Stimulated activated CD4-positive, alpha-beta T cell treated with anti-CD3 and anti-CD28 coated beads, TNF-alpha, amount 100 ng/mL, for 48 hours (primary cell): ENCODE measurements at regions not wholly inside any gene's neighbourhood (a gene's known extent, or its start where the extent isn't known, plus 50 kb on each side); places are given as distances from the start of the nearest gene placed in this dataset.
"Not testable (repeated sequence)": the region's sequence is repeated elsewhere in the genome, so short reads cannot be mapped to it uniquely, and the experiment has no call there.

ENCODE experiments used
- DNase-seq, 3 donors: peaks; one replicate each; pipeline ENCODE4 v3.0.0-alpha.2; 2020; ENCODE audit warnings: low read depth in 3 of 3

DNA sequence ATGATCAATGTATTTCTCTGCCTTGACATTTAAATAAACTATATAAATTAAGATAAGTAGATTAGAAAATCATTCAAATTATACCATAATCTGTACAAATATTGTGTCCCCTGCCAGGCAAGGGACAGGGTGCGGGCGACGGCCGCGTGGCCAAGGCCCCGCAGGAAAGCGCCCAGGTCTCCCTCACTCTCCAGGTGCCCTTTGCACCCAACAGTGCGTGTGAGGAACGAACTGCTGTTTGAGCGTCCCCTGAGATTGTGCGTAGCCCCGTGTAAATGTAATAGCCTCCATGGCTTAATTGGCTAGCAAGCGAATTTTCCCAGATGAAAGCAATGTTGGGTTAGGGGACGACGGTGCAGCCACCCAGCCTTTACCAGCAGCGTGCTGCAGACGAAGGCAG, 161.4 kb downstream of the SYT15 start:
- not testable (repeated sequence) for DNase-seq

DNA sequence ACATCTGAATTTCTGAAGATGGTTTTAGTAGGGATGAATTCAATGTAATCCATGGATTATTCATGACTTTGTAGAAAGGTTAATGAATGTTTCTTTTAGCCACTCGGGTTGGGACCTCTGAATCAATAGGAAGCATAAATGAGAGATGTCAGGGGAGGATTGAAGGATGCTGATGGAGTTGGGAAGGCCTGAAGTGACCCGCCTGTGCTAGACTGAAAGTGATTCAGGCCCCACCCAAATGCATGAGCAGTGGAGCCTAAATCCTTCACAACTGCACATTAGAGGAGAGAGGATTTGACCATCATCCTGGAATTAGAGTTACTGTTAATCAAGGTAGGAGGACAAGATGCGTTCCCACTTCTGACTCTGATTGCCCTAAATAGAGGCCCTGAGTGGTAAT, 162.2 kb upstream of the PTPN20 start:
- not testable (repeated sequence) for DNase-seq

DNA sequence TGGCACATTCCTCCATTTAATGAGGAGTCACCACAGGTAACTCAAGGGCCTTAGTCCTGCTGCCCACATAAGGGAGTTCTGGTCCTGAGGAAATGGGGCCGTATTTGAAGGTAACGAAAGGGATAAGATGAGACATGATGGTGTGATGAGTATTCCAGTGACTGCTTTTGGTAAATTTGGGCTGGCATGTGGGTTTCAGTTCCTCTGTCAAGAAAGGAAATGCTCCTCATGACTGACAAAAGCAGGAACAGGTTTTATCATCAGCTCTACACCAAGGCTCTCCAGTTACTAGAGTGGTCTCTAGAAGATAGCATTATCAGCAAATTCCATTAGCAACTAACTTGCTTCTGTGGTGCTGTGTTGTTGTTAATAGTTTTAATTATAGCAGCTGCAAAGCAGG, 161.8 kb upstream of the PTPN20 start:
- not testable (repeated sequence) for DNase-seq

DNA sequence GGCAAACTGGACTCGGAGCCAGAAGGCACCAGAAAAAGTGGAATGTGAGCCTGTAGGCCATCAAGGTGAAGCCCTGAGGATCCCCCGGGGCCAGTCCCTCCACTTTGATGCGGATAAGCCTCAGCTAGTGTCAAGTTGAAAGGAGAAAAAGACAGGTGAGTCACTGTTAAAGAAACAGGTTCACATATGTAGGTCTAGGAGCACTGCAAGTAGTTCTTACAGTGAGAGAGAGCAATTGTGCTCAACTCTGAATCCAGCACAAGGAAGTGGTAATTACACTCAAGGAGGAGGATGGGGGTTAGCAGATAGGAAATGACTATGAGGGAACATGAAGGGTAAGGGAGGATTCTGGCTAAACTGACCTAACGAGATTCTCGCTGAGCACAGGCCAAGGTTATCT, 157.5 kb upstream of the PTPN20 start:
- not testable (repeated sequence) for DNase-seq

DNA sequence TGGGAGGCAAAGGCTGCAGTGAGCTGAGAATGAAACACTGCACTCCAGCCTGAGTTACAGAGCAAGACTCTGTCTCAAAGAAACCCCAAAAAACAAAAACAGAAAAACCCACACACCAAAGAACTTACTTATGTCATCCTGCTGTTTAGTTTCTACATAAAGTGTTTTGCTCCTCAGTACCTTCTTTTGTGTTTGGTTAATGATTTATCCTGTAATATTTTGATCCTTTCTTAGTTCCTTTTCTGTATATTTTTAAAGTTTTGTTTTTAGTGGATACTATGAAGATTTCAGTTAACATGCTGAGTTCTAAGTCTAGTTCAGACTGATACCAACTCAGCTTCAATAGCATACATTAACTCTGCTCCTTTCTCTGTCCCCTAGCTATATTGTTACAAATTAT, 149.8 kb upstream of the PTPN20 start:
- DNase-seq: not testable (repeated sequence)

DNA sequence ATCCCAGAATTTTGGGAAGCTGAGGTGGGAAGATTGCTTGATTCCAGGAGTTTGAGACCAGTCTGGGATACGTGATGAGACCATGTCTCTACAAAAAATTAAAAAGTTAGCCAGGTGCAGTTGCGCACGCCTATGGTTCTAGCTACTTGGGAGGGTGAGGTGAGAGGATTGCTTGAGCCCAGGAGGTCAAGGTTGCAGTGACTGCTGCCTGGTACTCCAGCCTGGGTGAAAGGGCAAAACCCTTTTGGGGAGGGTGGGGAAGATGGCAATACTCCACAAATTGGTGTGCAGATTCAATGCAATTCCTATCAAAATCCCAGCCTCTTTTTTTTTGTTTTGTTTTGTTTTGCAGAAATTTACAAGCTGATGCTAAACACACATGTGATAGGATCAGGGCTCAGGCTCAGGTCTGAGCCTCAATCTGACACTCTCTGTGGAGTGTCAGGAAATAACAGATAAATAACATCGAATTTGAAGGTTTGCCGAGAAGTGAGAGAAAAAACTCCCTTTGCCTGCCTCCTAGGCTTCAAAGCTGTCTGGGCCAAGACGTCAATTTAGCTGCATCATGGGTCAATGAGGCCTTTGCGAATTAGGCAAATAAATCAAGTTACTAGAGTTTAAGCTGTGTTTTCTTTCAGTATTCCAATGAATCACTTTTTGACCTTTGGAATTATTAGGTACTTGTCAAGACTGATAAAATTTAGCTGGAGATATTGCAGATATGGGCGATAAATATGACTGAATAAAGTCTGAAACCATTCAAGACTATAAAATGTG, 142.5 kb upstream of the PTPN20 start:
- not testable (repeated sequence) for DNase-seq

DNA sequence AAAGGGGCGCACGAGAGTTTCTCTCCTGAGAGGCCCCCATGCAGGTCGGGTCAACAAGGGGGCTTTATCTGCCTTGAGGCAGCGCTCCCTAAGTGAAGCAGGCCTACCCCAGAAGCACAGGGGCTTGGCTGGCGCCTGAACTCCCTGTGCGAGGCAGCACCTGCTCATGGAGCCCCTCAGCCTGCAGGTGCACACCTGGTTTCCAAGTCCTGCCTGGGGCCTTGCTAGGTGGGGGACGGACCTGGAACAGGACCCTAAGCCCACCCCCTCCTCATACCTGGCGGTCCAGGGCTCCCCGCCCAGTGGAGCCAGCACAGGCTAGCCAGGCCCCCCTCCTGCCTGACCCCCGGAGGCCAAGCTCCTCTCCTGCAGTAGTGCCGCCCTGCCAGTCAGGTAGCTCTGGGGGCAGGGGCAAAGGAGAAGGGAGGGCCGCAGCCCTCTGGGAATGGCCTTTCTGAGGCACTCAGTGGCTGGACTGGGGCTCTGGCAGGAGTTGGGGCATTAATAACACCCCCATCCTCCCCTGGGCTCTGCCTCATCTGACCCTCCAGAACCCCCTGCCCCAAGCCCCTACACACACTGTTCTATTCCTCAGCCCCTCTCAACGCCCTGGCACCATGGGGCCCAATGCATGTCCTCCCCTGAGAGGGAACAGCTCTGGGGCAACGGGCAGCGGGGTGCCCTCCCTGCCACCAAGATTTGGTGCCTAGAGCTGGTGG, 137.9 kb upstream of the PTPN20 start:
- not testable (repeated sequence) for DNase-seq

DNA sequence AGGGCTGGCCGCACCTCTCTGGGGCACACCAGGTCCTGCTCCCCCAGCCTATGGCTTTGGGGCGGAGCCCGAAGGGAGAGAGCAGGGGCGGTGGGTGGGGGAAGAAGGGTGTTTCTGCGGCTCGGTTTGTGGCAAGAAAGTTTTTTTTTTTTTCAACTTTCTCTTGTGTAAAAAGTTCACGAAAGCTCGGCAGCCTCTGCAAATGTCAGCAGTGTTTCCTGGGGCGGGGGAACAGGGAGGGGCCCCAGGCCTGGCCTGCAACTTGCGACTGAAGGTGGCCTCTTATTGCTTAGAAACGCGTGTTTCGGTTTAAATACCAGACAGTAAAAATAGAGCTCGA, 137.4 kb upstream of the PTPN20 start:
- not testable (repeated sequence) for DNase-seq

DNA sequence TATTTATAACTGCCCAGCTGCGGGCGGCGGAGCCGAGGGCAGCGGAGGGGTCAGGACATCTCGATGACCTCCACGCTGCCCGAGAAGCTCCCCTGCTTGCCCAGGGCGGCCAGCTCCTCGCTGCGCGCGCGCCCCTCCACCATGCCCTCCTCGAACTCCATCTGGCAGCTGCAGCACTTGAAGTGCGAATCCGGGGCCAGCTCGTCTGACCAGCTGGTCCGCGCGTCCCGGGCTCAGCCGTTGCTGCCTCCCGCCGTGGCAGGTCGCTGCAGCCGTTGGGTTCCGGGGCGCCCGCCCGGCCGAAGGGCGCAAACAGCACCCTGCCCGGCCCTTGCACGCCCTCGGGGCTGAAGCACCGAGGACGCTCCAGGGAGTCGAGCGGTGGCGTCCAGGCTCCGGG, 136.9 kb upstream of the PTPN20 start:
- not testable (repeated sequence) for DNase-seq

DNA sequence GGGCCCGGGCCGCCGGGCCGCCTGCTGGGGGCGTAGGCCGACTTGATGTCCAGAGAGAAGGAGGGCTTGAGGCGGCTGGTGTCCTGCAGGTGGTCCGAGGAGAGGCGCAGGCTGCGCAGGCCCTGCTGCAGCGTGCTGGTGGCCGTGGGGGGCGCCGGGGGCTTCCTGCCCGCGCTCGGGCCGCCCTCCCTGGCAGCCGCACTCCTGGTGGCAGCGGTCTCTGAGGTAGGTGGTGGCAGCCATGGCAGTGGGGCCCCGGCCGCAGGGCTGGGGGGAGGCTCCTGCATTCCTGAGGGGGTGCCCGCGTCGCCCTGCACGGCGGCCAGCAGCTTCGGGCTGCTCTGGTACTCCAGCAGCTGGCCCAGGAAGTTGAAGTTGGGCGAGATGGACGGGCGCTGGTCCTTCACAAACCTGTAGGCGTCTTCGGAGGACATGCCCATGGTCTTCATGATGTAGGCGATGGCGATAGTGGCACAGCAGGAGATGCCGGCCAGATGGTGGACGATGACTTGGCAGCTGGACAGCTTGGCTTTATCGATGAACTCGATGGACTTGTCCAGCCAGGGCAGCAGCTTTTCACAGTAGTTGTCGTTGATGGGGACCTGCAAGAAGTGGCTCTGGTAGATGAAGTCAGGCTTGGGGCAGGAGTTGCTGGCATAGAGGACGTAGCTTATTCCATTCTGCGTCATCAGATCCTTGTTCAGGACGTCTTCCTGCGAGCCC, 136.1 kb upstream of the PTPN20 start:
- DNase-seq: not testable (repeated sequence)

DNA sequence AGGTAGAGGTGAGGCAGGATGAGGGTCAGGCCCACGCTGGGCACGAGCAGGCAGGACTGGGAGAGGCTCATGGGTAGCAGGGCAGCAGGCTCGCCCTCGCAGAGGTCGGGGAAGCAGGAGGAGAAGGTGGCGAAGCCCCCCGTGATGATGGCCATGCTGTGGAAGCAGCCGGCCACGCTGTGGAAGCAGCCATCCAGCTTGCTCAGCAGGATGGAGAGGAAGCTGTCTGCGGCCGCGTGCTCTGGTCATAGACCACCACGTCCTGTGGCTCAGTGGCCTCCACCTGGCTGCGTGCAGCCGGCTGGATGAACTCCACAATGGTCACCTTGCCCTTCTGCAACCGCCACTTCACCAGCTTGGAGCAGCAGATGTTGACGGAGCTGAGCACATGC, 135.6 kb upstream of the PTPN20 start:
- not testable (repeated sequence) for DNase-seq

DNA sequence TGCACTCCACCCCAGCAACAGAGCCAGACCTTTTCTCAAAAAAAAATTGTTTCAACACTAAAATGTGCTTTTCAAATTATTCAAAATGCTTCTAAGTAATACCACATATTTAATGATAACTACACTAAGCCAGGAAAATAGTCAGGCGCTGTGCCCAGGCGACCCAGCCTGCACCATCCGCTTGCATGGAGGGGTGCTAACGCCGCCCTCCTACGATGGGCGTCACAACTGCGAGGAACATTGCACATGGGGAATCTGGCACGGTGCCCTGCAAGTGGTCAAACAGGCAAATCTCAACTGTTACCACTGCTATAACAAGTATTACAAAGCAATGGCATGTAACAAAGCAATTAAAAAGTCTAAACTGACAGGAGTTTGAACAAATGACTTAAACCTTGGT, 131.7 kb upstream of the PTPN20 start:
- not testable (repeated sequence) for DNase-seq

DNA sequence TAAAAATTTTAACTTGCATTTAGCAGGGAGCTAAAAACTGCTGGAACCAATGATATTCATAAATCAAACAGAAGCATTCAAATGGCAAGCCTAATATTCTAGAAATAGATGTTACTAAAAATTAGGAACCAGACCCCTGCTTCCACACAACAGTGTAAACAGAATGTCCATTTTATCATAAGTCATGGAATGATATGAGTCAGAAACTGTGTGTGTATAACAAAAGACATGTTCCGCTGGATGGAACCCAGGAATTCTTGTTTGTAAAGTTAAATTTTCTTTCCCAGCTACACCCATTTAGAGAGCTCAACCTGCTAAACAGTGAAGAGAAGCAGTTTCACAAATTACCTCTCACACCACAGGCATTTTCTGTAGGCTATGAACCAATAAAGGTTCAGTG, 131.1 kb upstream of the PTPN20 start:
- not testable (repeated sequence) for DNase-seq

DNA sequence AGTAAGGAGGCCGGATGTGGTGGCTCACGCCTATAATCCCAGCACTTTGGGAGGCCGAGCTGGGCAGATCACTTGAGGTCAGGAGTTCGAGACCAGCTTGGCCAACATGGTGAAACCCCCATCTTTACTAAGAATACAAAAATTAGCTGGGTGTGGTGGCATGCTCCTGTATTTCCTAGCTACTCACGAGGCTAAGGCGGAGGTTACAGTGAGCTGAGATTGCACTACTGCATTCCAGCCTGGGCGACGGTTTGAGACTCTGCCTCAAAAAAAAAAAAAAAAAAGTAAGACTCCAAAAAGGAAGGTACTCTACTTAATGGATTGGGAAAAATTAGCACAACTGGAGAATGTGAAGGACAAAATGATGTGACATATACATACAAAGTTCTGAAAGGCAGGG, 130.2 kb upstream of the PTPN20 start:
- not testable (repeated sequence) for DNase-seq

DNA sequence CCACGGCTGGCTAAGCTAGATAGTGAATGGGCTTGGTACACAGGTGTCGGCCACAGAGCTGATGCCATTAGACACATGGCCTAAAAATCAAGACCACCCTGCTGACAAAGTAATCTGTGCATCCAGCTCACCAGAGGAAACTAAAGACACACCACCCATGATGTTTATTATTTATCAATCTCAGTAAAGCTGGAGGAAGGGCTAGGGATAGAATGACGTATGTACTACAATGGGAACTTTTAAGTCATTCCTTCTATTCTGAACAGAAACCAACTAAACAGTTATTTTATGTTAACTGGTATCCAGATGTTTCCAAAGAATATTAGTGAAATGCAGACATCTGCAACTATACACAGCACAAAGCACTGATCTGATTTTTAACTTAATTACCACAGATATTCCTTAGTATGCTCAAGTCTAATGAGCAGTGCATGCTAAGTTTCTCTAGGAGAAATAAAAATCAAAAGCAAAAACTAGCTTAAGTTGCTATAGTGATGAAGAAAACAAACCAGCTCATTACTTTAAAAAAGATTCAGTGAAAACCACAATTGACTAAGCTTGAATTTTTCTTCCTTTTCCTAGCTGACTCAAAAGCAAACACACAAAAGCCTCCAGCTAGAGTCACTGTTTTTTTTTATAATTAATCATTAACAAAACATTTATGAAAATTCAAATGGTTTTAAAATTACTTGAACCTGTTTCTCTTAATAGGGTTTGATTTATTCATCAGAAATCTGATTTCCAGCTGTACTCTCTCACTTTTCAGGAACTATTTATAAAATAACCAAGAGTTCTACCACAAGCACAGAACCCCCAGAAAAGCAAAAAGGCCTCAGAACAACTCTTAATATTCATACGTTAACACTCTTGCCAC, 129.0 kb upstream of the PTPN20 start:
- DNase-seq: not testable (repeated sequence)

DNA sequence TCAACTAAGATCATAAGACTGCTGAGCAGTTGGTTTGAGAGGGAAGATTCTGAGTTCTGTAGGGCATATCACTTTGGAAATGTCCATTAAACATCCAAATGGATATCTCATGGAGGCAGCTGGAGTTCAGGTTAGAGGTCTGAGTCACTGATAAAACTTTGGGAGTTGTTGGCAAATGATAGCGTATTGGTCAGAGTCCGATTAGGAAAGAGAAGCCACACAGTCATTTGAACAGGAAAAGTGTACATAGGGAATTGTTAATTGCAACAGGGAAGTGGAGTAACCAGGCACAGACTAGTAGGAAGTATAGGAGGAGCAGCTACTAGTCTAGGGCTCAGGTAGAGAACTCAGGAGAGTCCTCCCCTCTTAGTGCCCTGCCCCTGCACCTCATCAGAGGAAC, 126.6 kb upstream of the PTPN20 start:
- DNase-seq: not testable (repeated sequence)

DNA sequence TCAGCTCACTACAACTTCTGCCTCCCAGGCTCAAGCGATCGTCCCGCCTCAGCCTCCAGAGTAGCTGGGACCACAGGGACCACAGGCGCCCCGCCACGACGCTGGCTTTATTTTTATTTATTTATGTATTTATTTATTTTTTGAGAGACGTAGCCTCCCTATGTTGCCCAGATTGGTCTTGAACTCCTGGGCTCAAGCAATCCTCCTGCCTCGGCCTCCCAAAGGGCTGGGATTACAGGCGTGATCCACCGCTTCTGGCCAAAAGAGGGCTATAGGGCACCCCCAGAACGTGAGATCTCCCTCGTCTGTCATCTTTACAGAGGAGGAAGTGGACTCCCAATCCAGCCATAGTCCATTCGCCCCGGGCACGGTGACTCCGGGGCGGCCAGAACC, 125.1 kb upstream of the PTPN20 start:
- not testable (repeated sequence) for DNase-seq

DNA sequence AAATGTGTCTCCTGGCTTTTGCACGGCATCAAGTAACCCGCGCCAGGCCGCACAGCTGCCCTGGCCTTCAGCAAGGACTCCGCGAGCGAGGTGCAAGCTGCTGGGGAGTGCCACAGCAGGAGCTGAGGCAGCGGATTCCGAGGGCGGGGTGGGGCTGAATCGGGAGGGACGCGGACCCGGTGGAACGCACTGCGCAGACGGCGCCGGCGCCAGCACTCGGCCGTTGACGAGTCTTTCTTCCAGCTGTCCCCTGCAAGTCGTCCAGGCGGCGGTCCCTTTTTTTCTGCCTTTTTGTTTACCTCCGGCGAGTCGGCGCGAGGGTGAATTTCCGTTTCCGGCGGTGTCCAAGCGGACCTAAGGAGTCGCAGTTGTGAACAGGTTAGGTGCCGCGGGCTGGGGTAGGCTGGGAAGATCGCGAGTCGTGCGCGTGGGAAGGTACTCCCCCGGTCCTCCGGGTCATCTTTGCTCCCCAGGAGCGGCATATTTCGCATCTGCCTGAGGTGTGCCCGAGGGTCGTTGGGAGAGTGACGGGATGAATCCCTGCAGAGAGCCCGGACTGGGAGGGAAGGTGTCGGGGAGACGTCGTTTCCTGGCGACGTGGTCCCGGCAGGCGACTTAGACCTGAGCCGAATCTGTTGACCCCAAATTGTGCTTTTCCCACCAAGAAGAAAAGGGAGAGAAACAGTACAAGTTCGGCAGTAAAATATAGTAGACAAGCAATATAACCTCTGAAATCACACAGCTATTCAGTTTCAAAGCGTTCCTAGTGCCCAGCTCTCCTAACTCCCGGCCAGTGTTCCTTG, 124.5 kb upstream of the PTPN20 start:
- peak; percentile 61 to 65 (median 63) for DNase-seq

DNA sequence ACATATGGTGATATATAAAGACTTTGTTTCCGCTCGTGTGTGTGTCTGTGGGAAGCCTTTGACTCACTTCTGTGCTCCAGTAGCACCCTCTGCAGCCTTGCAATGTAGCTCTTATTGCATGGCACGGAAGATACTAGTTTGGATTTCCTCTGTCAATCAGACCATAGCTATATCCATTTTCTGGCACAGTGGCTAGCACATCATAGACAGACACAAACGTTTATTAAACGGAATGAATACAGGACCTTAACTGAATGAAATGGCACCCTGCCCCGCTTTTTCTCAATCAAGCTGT, 124.0 kb upstream of the PTPN20 start:
- DNase-seq: no peak

DNA sequence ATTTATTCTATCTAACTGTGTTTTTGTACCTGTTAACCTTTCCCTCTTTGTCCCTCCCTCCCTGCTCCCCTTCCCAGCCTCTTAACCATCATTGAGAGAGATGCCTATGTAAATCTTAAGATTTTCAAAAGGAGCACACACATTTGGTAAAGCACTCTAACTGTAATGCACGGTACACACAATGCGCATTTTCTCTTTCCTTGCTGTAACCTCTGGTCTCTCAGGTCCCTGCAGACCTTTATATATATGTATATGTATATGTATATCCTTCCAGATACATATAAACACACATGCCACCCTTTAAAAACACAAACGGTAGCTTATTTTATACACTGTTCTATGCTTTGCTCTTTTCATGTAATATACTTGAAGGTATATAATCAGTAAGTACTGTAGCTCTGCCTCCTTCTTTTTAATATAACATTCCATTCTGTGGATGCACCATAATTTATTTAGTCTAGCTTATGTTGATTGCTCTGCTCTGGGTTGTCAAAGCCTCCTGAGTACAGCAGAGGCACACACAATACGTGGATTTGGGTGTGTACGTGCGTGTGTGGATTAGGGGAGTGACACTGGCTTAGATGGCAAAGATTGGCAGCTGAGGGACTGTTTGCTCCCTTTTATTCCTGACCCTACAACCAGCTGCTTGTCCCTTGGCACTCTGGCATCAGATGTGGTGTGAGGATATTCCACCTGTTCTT, 118.4 kb upstream of the PTPN20 start:
- not testable (repeated sequence) for DNase-seq
